Putamen (tissue), 1 donor: ENCODE measurements at regions not wholly inside any gene's neighbourhood (a gene's known extent, or its start where the extent isn't known, plus 50 kb on each side); places are given as distances from the start of the nearest gene placed in this dataset.
"Not testable (repeated sequence)": the region's sequence is repeated elsewhere in the genome, so short reads cannot be mapped to it uniquely, and the experiment has no call there.

Source experiments
- DNase-seq: peaks from one replicate; pipeline ENCODE4 v3.0.0-alpha.2; 2016; ENCODE audit warnings: low spot score

GRCh38 chr4:141534985-141535384 is 101.4 kb upstream of the IL15 start:
- DNase-seq, result no peak

- no peak for DNase-seq
Observed at GRCh38 chr4:141538001-141538400, 98.4 kb upstream of the IL15 start.

GRCh38 chr4:141540643-141541042 is 95.7 kb upstream of the IL15 start:
- DNase-seq, result no peak

GRCh38 chr4:141541851-141542250 is 94.5 kb upstream of the IL15 start:
- no peak for DNase-seq

GRCh38 chr4:141543176-141543575 is 93.2 kb upstream of the IL15 start:
- DNase-seq, result no peak

GRCh38 chr4:141543706-141544105 is 92.7 kb upstream of the IL15 start:
- DNase-seq, result no peak

GRCh38 chr4:141548791-141549190 is 87.6 kb upstream of the IL15 start:
- DNase-seq, result no peak

GRCh38 chr4:141560056-141560455 is 76.3 kb upstream of the IL15 start:
- DNase-seq, result no peak

- DNase-seq, result no peak
Observed at GRCh38 chr4:141562649-141563048, 73.7 kb upstream of the IL15 start.

- no peak for DNase-seq
Observed at GRCh38 chr4:141563723-141564122, 72.7 kb upstream of the IL15 start.

- not testable (repeated sequence) for DNase-seq
Observed at GRCh38 chr4:141564961-141565360, 71.4 kb upstream of the IL15 start.

- DNase-seq, result no peak
Observed at GRCh38 chr4:141565379-141566089, 70.8 kb upstream of the IL15 start.

- no peak for DNase-seq
Observed at GRCh38 chr4:141567326-141567915, 69.0 kb upstream of the IL15 start.

- DNase-seq, result no peak
Observed at GRCh38 chr4:141569141-141569540, 67.2 kb upstream of the IL15 start.

GRCh38 chr4:141570290-141570689 is 66.1 kb upstream of the IL15 start:
- DNase-seq, result no peak

- DNase-seq, result peak; percentile 3
Observed at GRCh38 chr4:141571362-141571761, 65.0 kb upstream of the IL15 start.

GRCh38 chr4:141571793-141572192 is 64.6 kb upstream of the IL15 start:
- no peak for DNase-seq

GRCh38 chr4:141573678-141574077 is 62.7 kb upstream of the IL15 start:
- DNase-seq, result no peak

GRCh38 chr4:141575884-141576283 is 60.5 kb upstream of the IL15 start:
- no peak for DNase-seq

- peak; percentile 16 for DNase-seq
Observed at GRCh38 chr4:141576585-141577110, 59.7 kb upstream of the IL15 start.

- no peak for DNase-seq
Observed at GRCh38 chr4:141578451-141578850, 57.9 kb upstream of the IL15 start.

GRCh38 chr4:141580523-141580922 is 55.9 kb upstream of the IL15 start:
- no peak for DNase-seq
